ENCODE measurements at regions not wholly inside any gene's neighbourhood (a gene's known extent, or its start where the extent isn't known, plus 50 kb on each side); places are given as distances from the start of the nearest gene placed in this dataset.

GRCh38 chr4:173669460-173670179, 139.6 kb upstream of the HAND2 start:
- POLR2A ChIA-PET = no interaction called here
- no peaks in the 10 kb centered on the region for H3K36me3 ChIP-seq (ENCODE audit: control insufficient read depth in 1 of 2, insufficient read depth in 2 of 2, low read length in 2 of 2)
- BruUV-seq (replicated peaks) = no TSS peak

GRCh38 chr4:173661001-173661400, 131.0 kb upstream of the HAND2 start:
- no TSS peak for BruUV-seq (replicated peaks)
- RAD21 ChIA-PET (ENCODE audit: low non-redundant PET in 1 of 2, low total read pairs in 2 of 2, uncharacterized antibody in 2 of 2, unreplicated experiment in 2 of 2) = no interaction called here
- TF ChIP-seq CTCF (IDR thresholded peaks at IDR 0.05 in 2 of 3, conservative IDR thresholded peaks at IDR 0.05 in 1 of 3; ENCODE audit: borderline replicate concordance in 1 of 3, insufficient read depth in 1 of 3, low read depth in 2 of 3, low read length in 2 of 3) (no peak), ZBTB33 (IDR thresholded peaks at IDR 0.05; ENCODE audit: extremely low read depth, insufficient replicate concordance, low read length) (no peak), MAX (IDR thresholded peaks at IDR 0.05) (no peak), ZFX (IDR thresholded peaks at IDR 0.05) (no peak), EZH2 (IDR thresholded peaks at IDR 0.05) (no peak), CBX3 (IDR thresholded peaks at IDR 0.05; ENCODE audit: low read depth) (no peak), SIN3A (IDR thresholded peaks at IDR 0.05; ENCODE audit: low read depth) (no peak), FOSL1 (IDR thresholded peaks at IDR 0.05; ENCODE audit: low read depth) (no peak), ZNF274 (IDR thresholded peaks at IDR 0.05; ENCODE audit: low read depth, low read length) (no peak), SRF (IDR thresholded peaks at IDR 0.05; ENCODE audit: low read depth) (no peak), EGR1 (IDR thresholded peaks at IDR 0.05; ENCODE audit: low read depth) (no peak), RAD21 (IDR thresholded peaks at IDR 0.05; ENCODE audit: low read depth) (no peak), TCF7L2 (IDR thresholded peaks at IDR 0.05; ENCODE audit: borderline replicate concordance, extremely low read depth, insufficient read depth, insufficient read length) (no peak)

More at GRCh38 chr4:173669460-173670179, 139.6 kb upstream of the HAND2 start:
- no peaks in the 10 kb centered on the region for H3K9me2 ChIP-seq (ENCODE audit: insufficient read depth)
- H3K79me2 ChIP-seq (ENCODE audit: insufficient read depth, low read length) = no peaks in the 10 kb centered on the region
- DNase-seq (ENCODE audit: low read depth, low spot score) (no peak), ATAC-seq (no peak)
- no peak overlapping the region for H3K4me2 ChIP-seq (ENCODE audit: low read length)
- H3K4me1 ChIP-seq (ENCODE audit: control insufficient read depth in 1 of 2, insufficient read depth in 2 of 2, low read length in 2 of 2) = no peaks in the 10 kb centered on the region
- RAD21 ChIA-PET (ENCODE audit: low non-redundant PET in 1 of 2, low total read pairs in 2 of 2, uncharacterized antibody in 2 of 2, unreplicated experiment in 2 of 2) = no interaction called here
- H3K9ac ChIP-seq (ENCODE audit: low read length) = no peak overlapping the region
- intact Hi-C loops (cut with micrococcal nuclease) = no loop called here
- H2AFZ ChIP-seq (ENCODE audit: low read depth, low read length, poor library complexity, severe bottlenecking) = no peak overlapping the region
- no peaks in the 10 kb centered on the region for H4K20me1 ChIP-seq (ENCODE audit: insufficient read depth)
- H3K9me3 ChIP-seq (ENCODE audit: control insufficient read depth in 1 of 2, insufficient read depth in 1 of 2, low read depth in 1 of 2, low read length in 2 of 2) = no peaks in the 10 kb centered on the region
- peaks cover 12% of the 10 kb centered on the region for H3K27me3 ChIP-seq (ENCODE audit: insufficient read depth, low read length)
- TF ChIP-seq POLR2A (IDR thresholded peaks at IDR 0.05; ENCODE audit: borderline replicate concordance, extremely low read depth, insufficient read depth, insufficient read length) (no peak), SRF (IDR thresholded peaks at IDR 0.05; ENCODE audit: low read depth) (no peak), SP1 (IDR thresholded peaks at IDR 0.05; ENCODE audit: low read depth) (no peak), CEBPB (IDR thresholded peaks at IDR 0.05; ENCODE audit: low read depth) (no peak), YY1 (IDR thresholded peaks at IDR 0.05; ENCODE audit: extremely low read depth, insufficient replicate concordance, low read depth, low read length) (no peak), MAX (IDR thresholded peaks at IDR 0.05) (no peak), ELF1 (IDR thresholded peaks at IDR 0.05; ENCODE audit: borderline replicate concordance, low read depth) (no peak)
- no peak overlapping the region for H3K27ac ChIP-seq (ENCODE audit: low read depth, low read length)
- H3K4me3 ChIP-seq (replicated peaks in 1 of 2; ENCODE audit: low read depth in 1 of 2, low read length in 2 of 2) = no peak overlapping the region
- CTCF ChIA-PET = no interaction called here

More at GRCh38 chr4:173661001-173661400, 131.0 kb upstream of the HAND2 start:
- DNase-seq (ENCODE audit: low read depth, low spot score) (no peak), ATAC-seq (no peak)
- Histone ChIP-seq H4K20me1 (ENCODE audit: insufficient read depth) (no peaks in the 10 kb centered on the region), H3K9ac (ENCODE audit: low read length) (no peak overlapping the region), H3K27me3 (ENCODE audit: insufficient read depth, low read length) (0 out of 2 replicates have a peak, but pooled peaks cover 6% of the 10 kb centered on the region), H3K4me3 (replicated peaks in 1 of 2; ENCODE audit: low read depth in 1 of 2, low read length in 2 of 2) (no peak overlapping the region), H3K79me2 (ENCODE audit: insufficient read depth, low read length) (no peaks in the 10 kb centered on the region), H3K4me2 (ENCODE audit: low read length) (no peak overlapping the region), H3K9me2 (ENCODE audit: insufficient read depth) (no peaks in the 10 kb centered on the region), H3K27ac (ENCODE audit: low read depth, low read length) (no peak overlapping the region), H3K9me3 (ENCODE audit: control insufficient read depth in 1 of 2, insufficient read depth in 1 of 2, low read depth in 1 of 2, low read length in 2 of 2) (no peaks in the 10 kb centered on the region), H3K36me3 (ENCODE audit: control insufficient read depth in 1 of 2, insufficient read depth in 2 of 2, low read length in 2 of 2) (no peaks in the 10 kb centered on the region), H2AFZ (ENCODE audit: low read depth, low read length, poor library complexity, severe bottlenecking) (no peak overlapping the region), H3K4me1 (ENCODE audit: control insufficient read depth in 1 of 2, insufficient read depth in 2 of 2, low read length in 2 of 2) (no peaks in the 10 kb centered on the region)
- CTCF ChIA-PET = no interaction called here
- POLR2A ChIA-PET = no interaction called here
- intact Hi-C loops (cut with micrococcal nuclease) = no loop called here
